Ovary (tissue), 7 donors: ENCODE measurements at regions not wholly inside any gene's neighbourhood (a gene's known extent, or its start where the extent isn't known, plus 50 kb on each side); places are given as distances from the start of the nearest gene placed in this dataset.

Experiments
- DNase-seq, 5 donors: peaks; one replicate each; pipeline ENCODE4 v3.0.0-alpha.2; 2019 to 2020
- H3K27ac ChIP-seq, 2 donors: fragments of 200-600 bp; one replicate each; pipeline versions ENCODE4 v1.5.1 to v1.8.0; 2019 to 2022
- H3K27me3 ChIP-seq: fragments of 200-600 bp; one replicate; pipeline ENCODE4 v1.8.0; 2022
- H3K36me3 ChIP-seq: fragments of 200-600 bp; sonication (generic); one replicate; pipeline ENCODE4 v1.5.1; 2019
- H3K4me1 ChIP-seq: one replicate; pipeline ENCODE4 v1.8.1; 2013; ENCODE audit warnings: mild to moderate bottlenecking, moderate library complexity; ENCODE audit not compliant: insufficient read depth
- H3K4me3 ChIP-seq: fragments of 200-600 bp; sonication (generic); one replicate; pipeline ENCODE4 v1.5.1; 2017
- H3K9me3 ChIP-seq, 2 donors: fragments of 200-600 bp in 1 of 2; sonication (generic) in 1 of 2; one replicate each; pipeline versions ENCODE4 v1.5.1 to v1.8.1; 2013 to 2019; ENCODE audit warnings: mild to moderate bottlenecking in 1 of 2, moderate library complexity in 1 of 2
- CTCF ChIP-seq, 3 donors: fragments of 450-650 bp in 2 of 3; fragments of 200-600 bp in 1 of 3; IDR thresholded peaks; one replicate each; pipeline versions ENCODE4 v1.5.1 to v1.8.0; 2016 to 2022; ENCODE audit warnings: antibody characterized with exemption in 3 of 3, mild to moderate bottlenecking in 1 of 3
- EP300 ChIP-seq: sonication (generic); formaldehyde crosslinking; IDR thresholded peaks from one replicate; pipeline ENCODE4 v1.6.1; 2017; ENCODE audit warnings: antibody characterized with exemption
- POLR2A ChIP-seq: fragments of 450-650 bp; IDR thresholded peaks from one replicate; pipeline ENCODE4 v1.6.1; 2017; ENCODE audit warnings: antibody characterized with exemption, mild to moderate bottlenecking, moderate library complexity
- WGBS, 3 donors: extraction: QIAGEN DNeasy Blood & Tissue Kit in 1 of 3; methylation state at CpG; one replicate each; pipeline versions ENCODE4 v1.1.5 to v1.1.7; 2013 to 2017; 5-methylcytosine and 5-hydroxymethylcytosine counted together
- intact Hi-C, 4 donors: fragments of 100-400 bp; cut with DNase I; formaldehyde crosslinking; loops; one replicate each; pipeline versions ENCODE4 v1.11.0 to v1.15.1; 2022 to 2023
- donor health status: DM: no; HTN: no; CAD: no; lungs with moderate emphysema.
- donor health status: DM: no; HTN: no; CAD: no.
- donor health status: Bipolar disorder and iron deficiency.
- donor health status: DM: no; HTN: no; CAD: no.
- donor health status: DM: yes; HTN: yes; CAD: no.

GRCh38 chr2:100214265-100214971 lies 72.0 kb upstream of the AFF3 start:
- DNase-seq = peak in 3 of 5 donors; percentile 36 to 69 (median 47)
- Histone ChIP-seq H3K9me3 (no peaks in the 10 kb centered on the region), H3K27me3 (no peaks in the 10 kb centered on the region), H3K36me3 (no peaks in the 10 kb centered on the region), H3K4me1 (peaks cover 5% of the 10 kb centered on the region), H3K27ac (no peak overlapping the region), H3K4me3 (no peak overlapping the region)
- intact Hi-C loops = no loop called here
- no peak for TF ChIP-seq EP300
- no peak for TF ChIP-seq POLR2A
- TF ChIP-seq CTCF (IDR thresholded peaks at IDR 0.05) = no peak
- WGBS, 3 donors = 30 to 42% (median 31%) methylated on average over 9 of the region's 9 CpGs

- Histone ChIP-seq H3K4me3 (no peak overlapping the region), H3K27ac (no peak overlapping the region), H3K36me3 (no peaks in the 10 kb centered on the region), H3K4me1 (peaks cover 5% of the 10 kb centered on the region), H3K27me3 (no peaks in the 10 kb centered on the region), H3K9me3 (no peaks in the 10 kb centered on the region)
- 69 to 74% (median 69%) methylated on average over 3 of the region's 3 CpGs for WGBS, 3 donors
- no peak for TF ChIP-seq POLR2A
- no peak for TF ChIP-seq CTCF (IDR thresholded peaks at IDR 0.05)
- no peak for TF ChIP-seq EP300
- intact Hi-C loops = no loop called here
- DNase-seq = no peak
Observed at GRCh38 chr2:100213595-100213994, 71.2 kb upstream of the AFF3 start.

- Histone ChIP-seq H3K27ac (no peak overlapping the region), H3K4me3 (no peak overlapping the region), H3K9me3 (no peaks in the 10 kb centered on the region), H3K36me3 (no peaks in the 10 kb centered on the region), H3K27me3 (no peaks in the 10 kb centered on the region), H3K4me1 (peaks cover 7% of the 10 kb centered on the region)
- intact Hi-C loops = no loop called here
- DNase-seq = no peak
- WGBS, 3 donors = 72 to 85% (median 80%) methylated on average over 3 of the region's 3 CpGs
- no peak for TF ChIP-seq EP300
- TF ChIP-seq CTCF (IDR thresholded peaks at IDR 0.05) = no peak
- TF ChIP-seq POLR2A = no peak
Observed at GRCh38 chr2:100212850-100213249, 70.5 kb upstream of the AFF3 start.

- WGBS, 3 donors = 86 to 89% (median 88%) methylated on average over 3 of the region's 3 CpGs
- no peak for TF ChIP-seq POLR2A
- Histone ChIP-seq H3K27ac (no peak overlapping the region), H3K36me3 (no peaks in the 10 kb centered on the region), H3K4me1 (peaks cover 7% of the 10 kb centered on the region), H3K4me3 (no peak overlapping the region), H3K27me3 (no peaks in the 10 kb centered on the region), H3K9me3 (no peaks in the 10 kb centered on the region)
- DNase-seq = no peak
- intact Hi-C loops = no loop called here
Observed at GRCh38 chr2:100211521-100211920, 69.1 kb upstream of the AFF3 start.

GRCh38 chr2:100208141-100208770 lies 65.9 kb upstream of the AFF3 start:
- peak in 1 of 3 donors; percentile 38 for TF ChIP-seq CTCF (IDR thresholded peaks at IDR 0.05)
- no peak for TF ChIP-seq POLR2A
- no peak for TF ChIP-seq EP300
- Histone ChIP-seq H3K27me3 (no peaks in the 10 kb centered on the region), H3K4me1 (peaks cover 2% of the 10 kb centered on the region), H3K9me3 (no peaks in the 10 kb centered on the region), H3K4me3 (no peak overlapping the region), H3K36me3 (no peaks in the 10 kb centered on the region), H3K27ac (no peak overlapping the region)
- intact Hi-C loops = loop anchor here in 2 of 4 donors (5.0 to 10.0 kb wide), 2 partner anchors 483 to 646 kb away; no protein-coding TSS in a partner anchor
- 47 to 53% (median 53%) methylated on average over 13 of the region's 13 CpGs for WGBS, 3 donors
- peak in 1 of 5 donors; percentile 37 for DNase-seq
